ENCODE measurements at regions not wholly inside any gene's neighbourhood (a gene's known extent, or its start where the extent isn't known, plus 50 kb on each side); places are given as distances from the start of the nearest gene placed in this dataset.

GRCh38 chr12:108432423-108433121 is 82.5 kb upstream of the FICD start:
- TF ChIP-seq CTCF (IDR thresholded peaks at IDR 0.05) (no peak), POLR2AphosphoS5 (IDR thresholded peaks at IDR 0.05; ENCODE audit: low read depth, low read length) (no peak), REST (IDR thresholded peaks at IDR 0.05; ENCODE audit: insufficient read depth in 1 of 2, low read depth in 2 of 2, low read length in 1 of 2) (no peak), SIN3A (IDR thresholded peaks at IDR 0.05; ENCODE audit: borderline replicate concordance, insufficient read depth, low read depth, low read length) (no peak), TCF7L2 (IDR thresholded peaks at IDR 0.05; ENCODE audit: low read depth, low read length) (no peak)
